ENCODE measurements at regions not wholly inside any gene's neighbourhood (a gene's known extent, or its start where the extent isn't known, plus 50 kb on each side); places are given as distances from the start of the nearest gene placed in this dataset.
A peak's percentile ranks its signal among the peaks of the same experiment; 100 is the strongest.

GRCh38 chr6:113655761-113656160, 201.4 kb upstream of the MARCKS start:
- no peaks in the 10 kb centered on the region for H3K9me3 ChIP-seq (ENCODE audit: control insufficient read depth in 4 of 4, low read length in 3 of 4)
- no peak overlapping the region for H3K27ac ChIP-seq (ENCODE audit: low read depth in 1 of 2, low read length in 2 of 2)
- no peaks in the 10 kb centered on the region for H3K27me3 ChIP-seq (ENCODE audit: control insufficient read depth in 4 of 4, insufficient read depth in 4 of 4, low read length in 3 of 4)
- no peak for TF ChIP-seq TAF1 (conservative IDR thresholded peaks at IDR 0.05)
- TF ChIP-seq FOXA2 (IDR thresholded peaks at IDR 0.05) = no peak
- no peak for DNase-seq (ENCODE audit: low spot score)
- no peak overlapping the region for H3K9ac ChIP-seq (ENCODE audit: low read depth in 1 of 2, low read length in 2 of 2)
- H3K36me3 ChIP-seq (ENCODE audit: control insufficient read depth in 4 of 4, insufficient read depth in 3 of 4, low read depth in 1 of 4, low read length in 3 of 4) = no peaks in the 10 kb centered on the region
- H3K4me1 ChIP-seq (ENCODE audit: control insufficient read depth in 4 of 4, insufficient read depth in 4 of 4, low read length in 3 of 4) = peaks cover 0 to 12% (median 3%) of the 10 kb centered on the region in 4 donors
- H3K4me3 ChIP-seq (ENCODE audit: low read depth in 1 of 3, low read length in 3 of 3) = no peak overlapping the region
- WGBS = over 99% methylated on average over 3 of the region's 3 CpGs

- no peaks in the 10 kb centered on the region for H3K27me3 ChIP-seq (ENCODE audit: control insufficient read depth in 4 of 4, insufficient read depth in 4 of 4, low read length in 3 of 4)
- H3K9me3 ChIP-seq (ENCODE audit: control insufficient read depth in 4 of 4, low read length in 3 of 4) = no peaks in the 10 kb centered on the region
- no peaks in the 10 kb centered on the region for H3K36me3 ChIP-seq (ENCODE audit: control insufficient read depth in 4 of 4, insufficient read depth in 3 of 4, low read depth in 1 of 4, low read length in 3 of 4)
- H3K9ac ChIP-seq (ENCODE audit: low read depth in 1 of 2, low read length in 2 of 2) = no peak overlapping the region
- H3K4me3 ChIP-seq (ENCODE audit: low read depth in 1 of 3, low read length in 3 of 3) = no peak overlapping the region
- no peak for TF ChIP-seq GABPA (IDR thresholded peaks at IDR 0.05 in 1 of 2, conservative IDR thresholded peaks at IDR 0.05 in 1 of 2)
- TF ChIP-seq SP1 (IDR thresholded peaks at IDR 0.05) = peak; percentile 29
- no peak for TF ChIP-seq HNF4G (IDR thresholded peaks at IDR 0.05)
- TF ChIP-seq HNF4A (conservative IDR thresholded peaks at IDR 0.05) = peak; percentile 53 to 60
- TF ChIP-seq RXRA (IDR thresholded peaks at IDR 0.05) = peak in 1 of 2 donors; percentile 23
- TF ChIP-seq YY1 (IDR thresholded peaks at IDR 0.05) = no peak
- peak in 1 of 2 donors; percentile 12 for TF ChIP-seq JUND (IDR thresholded peaks at IDR 0.05)
- no peak for TF ChIP-seq EGR1 (IDR thresholded peaks at IDR 0.05; ENCODE audit: low read depth in 2 of 2)
- no peak overlapping the region for H3K27ac ChIP-seq (ENCODE audit: low read depth in 1 of 2, low read length in 2 of 2)
- peaks cover 0 to 6% (median 2%) of the 10 kb centered on the region in 4 donors for H3K4me1 ChIP-seq (ENCODE audit: control insufficient read depth in 4 of 4, insufficient read depth in 4 of 4, low read length in 3 of 4)
- 49% methylated on average over 4 of the region's 4 CpGs for WGBS
- no peak for DNase-seq (ENCODE audit: low spot score)
Measured at GRCh38 chr6:113659762-113660404, 197.3 kb upstream of the MARCKS start.

- peaks cover 0 to 6% (median 2%) of the 10 kb centered on the region in 4 donors for H3K4me1 ChIP-seq (ENCODE audit: control insufficient read depth in 4 of 4, insufficient read depth in 4 of 4, low read length in 3 of 4)
- no peak for TF ChIP-seq TAF1 (conservative IDR thresholded peaks at IDR 0.05)
- no peak for TF ChIP-seq ATF3 (IDR thresholded peaks at IDR 0.05)
- no peak for TF ChIP-seq HNF4A (conservative IDR thresholded peaks at IDR 0.05)
- TF ChIP-seq MAX (IDR thresholded peaks at IDR 0.05) = no peak
- no peak for TF ChIP-seq EGR1 (IDR thresholded peaks at IDR 0.05; ENCODE audit: low read depth in 2 of 2)
- TF ChIP-seq JUND (IDR thresholded peaks at IDR 0.05) = no peak
- no peak for TF ChIP-seq NR2F2 (IDR thresholded peaks at IDR 0.05)
- H3K27me3 ChIP-seq (ENCODE audit: control insufficient read depth in 4 of 4, insufficient read depth in 4 of 4, low read length in 3 of 4) = no peaks in the 10 kb centered on the region
- no peak overlapping the region for H3K27ac ChIP-seq (ENCODE audit: low read depth in 1 of 2, low read length in 2 of 2)
- H3K9ac ChIP-seq (ENCODE audit: low read depth in 1 of 2, low read length in 2 of 2) = no peak overlapping the region
- H3K36me3 ChIP-seq (ENCODE audit: control insufficient read depth in 4 of 4, insufficient read depth in 3 of 4, low read depth in 1 of 4, low read length in 3 of 4) = no peaks in the 10 kb centered on the region
- no peak overlapping the region for H3K4me3 ChIP-seq (ENCODE audit: low read depth in 1 of 3, low read length in 3 of 3)
- no peaks in the 10 kb centered on the region for H3K9me3 ChIP-seq (ENCODE audit: control insufficient read depth in 4 of 4, low read length in 3 of 4)
- DNase-seq (ENCODE audit: low spot score) = no peak
- WGBS = 75% methylated on average over 2 of the region's 2 CpGs
Measured at GRCh38 chr6:113660819-113661218, 196.3 kb upstream of the MARCKS start.

GRCh38 chr6:113662093-113662665, 195.0 kb upstream of the MARCKS start:
- Histone ChIP-seq H3K9ac (ENCODE audit: low read depth in 1 of 2, low read length in 2 of 2) (no peak overlapping the region), H3K4me1 (ENCODE audit: control insufficient read depth in 4 of 4, insufficient read depth in 4 of 4, low read length in 3 of 4) (peaks cover 0 to 6% (median 2%) of the 10 kb centered on the region in 4 donors), H3K27ac (ENCODE audit: low read depth in 1 of 2, low read length in 2 of 2) (no peak overlapping the region), H3K27me3 (ENCODE audit: control insufficient read depth in 4 of 4, insufficient read depth in 4 of 4, low read length in 3 of 4) (no peaks in the 10 kb centered on the region), H3K4me3 (ENCODE audit: low read depth in 1 of 3, low read length in 3 of 3) (no peak overlapping the region), H3K36me3 (ENCODE audit: control insufficient read depth in 4 of 4, insufficient read depth in 3 of 4, low read depth in 1 of 4, low read length in 3 of 4) (no peaks in the 10 kb centered on the region), H3K9me3 (ENCODE audit: control insufficient read depth in 4 of 4, low read length in 3 of 4) (no peaks in the 10 kb centered on the region)
- no peak for DNase-seq (ENCODE audit: low spot score)
- WGBS = 74% methylated on average over 3 of the region's 3 CpGs
- TF ChIP-seq RAD21 (IDR thresholded peaks at IDR 0.05) = peak in 1 of 2 donors; percentile 5
- TF ChIP-seq ATF3 (IDR thresholded peaks at IDR 0.05) = no peak
- TF ChIP-seq REST (IDR thresholded peaks at IDR 0.05) = no peak
- TF ChIP-seq NR2F2 (IDR thresholded peaks at IDR 0.05) = peak; percentile 8
- TF ChIP-seq RXRA (IDR thresholded peaks at IDR 0.05) = no peak
- no peak for TF ChIP-seq MAX (IDR thresholded peaks at IDR 0.05)
- TF ChIP-seq FOXA1 (IDR thresholded peaks at IDR 0.05) = no peak
- TF ChIP-seq HNF4G (IDR thresholded peaks at IDR 0.05) = no peak
